ENCODE measurements at regions not wholly inside any gene's neighbourhood (a gene's known extent, or its start where the extent isn't known, plus 50 kb on each side); places are given as distances from the start of the nearest gene placed in this dataset.

GRCh38 chr4:144868309-144868708 is 222.4 kb downstream of the HHIP start:
- H3K4me3 ChIP-seq (ENCODE audit: low read depth, low read length), result no peak overlapping the region
- TF ChIP-seq, protein P1, sequence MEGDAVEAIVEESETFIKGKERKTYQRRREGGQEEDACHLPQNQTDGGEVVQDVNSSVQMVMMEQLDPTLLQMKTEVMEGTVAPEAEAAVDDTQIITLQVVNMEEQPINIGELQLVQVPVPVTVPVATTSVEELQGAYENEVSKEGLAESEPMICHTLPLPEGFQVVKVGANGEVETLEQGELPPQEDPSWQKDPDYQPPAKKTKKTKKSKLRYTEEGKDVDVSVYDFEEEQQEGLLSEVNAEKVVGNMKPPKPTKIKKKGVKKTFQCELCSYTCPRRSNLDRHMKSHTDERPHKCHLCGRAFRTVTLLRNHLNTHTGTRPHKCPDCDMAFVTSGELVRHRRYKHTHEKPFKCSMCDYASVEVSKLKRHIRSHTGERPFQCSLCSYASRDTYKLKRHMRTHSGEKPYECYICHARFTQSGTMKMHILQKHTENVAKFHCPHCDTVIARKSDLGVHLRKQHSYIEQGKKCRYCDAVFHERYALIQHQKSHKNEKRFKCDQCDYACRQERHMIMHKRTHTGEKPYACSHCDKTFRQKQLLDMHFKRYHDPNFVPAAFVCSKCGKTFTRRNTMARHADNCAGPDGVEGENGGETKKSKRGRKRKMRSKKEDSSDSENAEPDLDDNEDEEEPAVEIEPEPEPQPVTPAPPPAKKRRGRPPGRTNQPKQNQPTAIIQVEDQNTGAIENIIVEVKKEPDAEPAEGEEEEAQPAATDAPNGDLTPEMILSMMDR (IDR thresholded peaks at IDR 0.05; ENCODE audit: low read depth, low read length), result no peak
- ChIA-PET POLR2A (no interaction called here), CTCF (no interaction called here)
- H3K9me3 ChIP-seq (ENCODE audit: control insufficient read depth, insufficient read depth, low read length), result no peaks in the 10 kb centered on the region
- no peak overlapping the region for H3K27ac ChIP-seq (ENCODE audit: low read depth, low read length)
- DNase-seq (ENCODE audit: low read depth, low spot score), result no peak
- H3K27me3 ChIP-seq (ENCODE audit: control insufficient read depth, insufficient read depth, low read length), result no peaks in the 10 kb centered on the region

DNA sequence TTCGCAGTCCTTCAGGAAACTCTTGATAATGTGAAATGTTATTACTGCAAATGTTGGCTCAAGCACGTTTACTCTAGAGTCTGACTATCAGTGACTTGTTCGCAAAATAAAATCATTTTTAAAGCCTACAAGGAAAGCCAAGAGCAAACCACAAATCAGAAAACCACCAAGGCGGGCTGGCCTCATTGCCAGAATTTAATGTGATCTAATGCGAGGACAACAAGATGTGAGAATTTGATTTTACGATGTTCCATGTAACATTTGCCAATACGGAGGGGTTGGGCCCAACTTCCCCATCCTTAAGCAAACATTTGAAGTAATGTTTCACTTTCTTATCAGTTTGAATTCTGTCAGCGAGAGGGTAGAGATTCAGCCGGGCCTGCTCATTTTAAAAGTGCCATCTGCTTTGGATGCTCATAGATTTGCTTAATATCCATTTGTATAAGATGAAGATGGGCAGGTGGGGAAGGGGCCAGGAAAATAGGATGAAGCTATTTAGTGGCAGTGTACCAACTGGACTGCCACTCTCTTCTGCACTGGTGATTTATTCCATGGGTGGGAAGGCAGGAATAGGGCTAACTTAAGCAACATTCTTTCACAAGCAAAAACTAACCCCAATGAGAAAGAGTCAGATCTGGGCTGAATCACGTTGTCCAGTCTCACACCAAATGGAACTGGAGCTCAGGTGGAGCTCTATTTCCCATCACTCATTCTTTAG is 225.3 kb downstream of the ANAPC10 start:
- no peaks in the 10 kb centered on the region for H3K27me3 ChIP-seq (ENCODE audit: control insufficient read depth, insufficient read depth, low read length)
- no peak for DNase-seq (ENCODE audit: low read depth, low spot score)
- CTCF ChIA-PET, result no interaction called here

GRCh38 chr4:144873226-144873990 is 224.6 kb downstream of the ANAPC10 start:
- no peak overlapping the region for H3K4me3 ChIP-seq (ENCODE audit: low read depth, low read length)
- TF ChIP-seq, protein P1 (IDR thresholded peaks at IDR 0.05; ENCODE audit: low read depth, low read length), result no peak
- CTCF ChIA-PET, result interaction anchor here (0.6 kb wide), 1 partner anchor 439 kb away, joined by 3 read pairs; no protein-coding TSS in a partner anchor
- H3K27ac ChIP-seq (ENCODE audit: low read depth, low read length), result no peak overlapping the region
- POLR2A ChIA-PET, result no interaction called here
- no peaks in the 10 kb centered on the region for H3K27me3 ChIP-seq (ENCODE audit: control insufficient read depth, insufficient read depth, low read length)
- no peaks in the 10 kb centered on the region for H3K9me3 ChIP-seq (ENCODE audit: control insufficient read depth, insufficient read depth, low read length)
- DNase-seq (ENCODE audit: low read depth, low spot score), result no peak

More for the DNA sequence above, 225.3 kb downstream of the ANAPC10 start:
- Histone ChIP-seq H3K4me3 (ENCODE audit: low read depth, low read length) (no peak overlapping the region), H3K9me3 (ENCODE audit: control insufficient read depth, insufficient read depth, low read length) (no peaks in the 10 kb centered on the region), H3K27ac (ENCODE audit: low read depth, low read length) (no peak overlapping the region)
- POLR2A ChIA-PET, result no interaction called here
- TF ChIP-seq, protein P1 (IDR thresholded peaks at IDR 0.05; ENCODE audit: low read depth, low read length), result no peak

DNA sequence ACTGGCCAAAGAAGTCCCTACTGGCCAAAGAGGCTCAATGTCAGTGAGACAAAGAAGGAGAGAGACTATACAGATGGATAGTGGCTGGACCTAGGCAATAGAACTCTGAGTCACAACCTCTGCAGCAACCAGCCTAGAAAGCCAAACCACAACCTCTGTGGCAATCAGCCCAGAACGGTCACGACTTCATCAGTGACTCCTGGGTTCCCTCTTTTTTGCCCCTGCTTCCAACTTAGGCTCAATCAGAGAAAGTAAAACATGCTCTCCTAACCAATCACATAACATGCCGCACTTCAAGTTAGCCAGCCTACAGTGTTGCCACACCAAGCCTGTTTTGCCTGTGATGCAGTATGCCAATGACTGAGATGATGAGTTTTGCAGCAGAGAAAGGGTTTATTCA is 203.4 kb downstream of the ANAPC10 start:
- ChIA-PET POLR2A (no interaction called here), CTCF (no interaction called here)
- H3K9me3 ChIP-seq (ENCODE audit: control insufficient read depth, insufficient read depth, low read length), result no peaks in the 10 kb centered on the region
- DNase-seq (ENCODE audit: low read depth, low spot score), result no peak
- TF ChIP-seq, protein P1 (IDR thresholded peaks at IDR 0.05; ENCODE audit: low read depth, low read length), result no peak
- no peak overlapping the region for H3K27ac ChIP-seq (ENCODE audit: low read depth, low read length)
- no peaks in the 10 kb centered on the region for H3K27me3 ChIP-seq (ENCODE audit: control insufficient read depth, insufficient read depth, low read length)
- H3K4me3 ChIP-seq (ENCODE audit: low read depth, low read length), result no peak overlapping the region

DNA sequence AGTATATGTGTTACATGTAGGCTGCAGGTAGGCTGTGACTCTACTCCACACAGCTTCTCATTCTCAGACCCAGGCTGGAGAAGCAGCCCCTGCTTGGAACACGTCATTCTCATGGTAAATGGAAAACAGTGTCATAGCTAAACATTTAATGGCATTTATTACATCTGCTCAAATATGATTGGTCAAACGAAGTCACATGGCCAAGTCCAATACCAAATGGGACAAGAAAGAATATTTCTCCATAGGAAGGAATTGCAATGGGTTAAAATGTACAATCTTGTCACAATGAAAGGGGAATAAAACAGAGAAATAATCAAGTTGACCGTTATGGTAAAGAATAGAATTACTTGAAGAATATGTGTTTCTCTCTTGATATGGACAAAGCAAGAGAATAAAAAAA is 198.6 kb downstream of the ANAPC10 start:
- ChIA-PET CTCF (no interaction called here), POLR2A (no interaction called here)
- H3K9me3 ChIP-seq (ENCODE audit: control insufficient read depth, insufficient read depth, low read length), result no peaks in the 10 kb centered on the region
- no peak for DNase-seq (ENCODE audit: low read depth, low spot score)
- TF ChIP-seq, protein P1 (IDR thresholded peaks at IDR 0.05; ENCODE audit: low read depth, low read length), result no peak
- no peak overlapping the region for H3K4me3 ChIP-seq (ENCODE audit: low read depth, low read length)
- no peak overlapping the region for H3K27ac ChIP-seq (ENCODE audit: low read depth, low read length)
- H3K27me3 ChIP-seq (ENCODE audit: control insufficient read depth, insufficient read depth, low read length), result no peaks in the 10 kb centered on the region

Data from AG04450 (cell line).